ENCODE measurements at regions not wholly inside any gene's neighbourhood (a gene's known extent, or its start where the extent isn't known, plus 50 kb on each side); places are given as distances from the start of the nearest gene placed in this dataset.
"Not testable (repeated sequence)": the region's sequence is repeated elsewhere in the genome, so short reads cannot be mapped to it uniquely, and the experiment has no call there.

GRCh38 chr5:102629827-102630605, 125.1 kb upstream of the PAM start:
- ChIA-PET POLR2A (no interaction called here), CTCF (no interaction called here)
- Histone ChIP-seq H3K4me3 (ENCODE audit: low read depth, low read length) (no peak overlapping the region), H3K36me3 (ENCODE audit: control insufficient read depth, insufficient read depth, low read length) (no peaks in the 10 kb centered on the region), H3K4me1 (no peaks in the 10 kb centered on the region), H3K27me3 (replicated peaks; ENCODE audit: control insufficient read depth, insufficient read depth, low read length) (no peaks in the 10 kb centered on the region), H3K9me3 (peaks cover 5% of the 10 kb centered on the region; the same call in 1 of the 2 replicates)
- DNase-seq: no peak
- H3K4me1 Mint-ChIP-seq (ENCODE audit: low read depth, unreplicated experiment): no peaks in the 10 kb centered on the region
- no peak overlapping the region for H3K27ac Mint-ChIP-seq (ENCODE audit: unreplicated experiment)
- H3K36me3 Mint-ChIP-seq (ENCODE audit: insufficient read depth, unreplicated experiment): no peaks in the 10 kb centered on the region
- intact Hi-C loops (cut with micrococcal nuclease; ENCODE audit: unreplicated experiment): no loop called here
- H3K27me3 Mint-ChIP-seq (ENCODE audit: insufficient read depth, unreplicated experiment): no peaks in the 10 kb centered on the region
- TF ChIP-seq, protein P1, sequence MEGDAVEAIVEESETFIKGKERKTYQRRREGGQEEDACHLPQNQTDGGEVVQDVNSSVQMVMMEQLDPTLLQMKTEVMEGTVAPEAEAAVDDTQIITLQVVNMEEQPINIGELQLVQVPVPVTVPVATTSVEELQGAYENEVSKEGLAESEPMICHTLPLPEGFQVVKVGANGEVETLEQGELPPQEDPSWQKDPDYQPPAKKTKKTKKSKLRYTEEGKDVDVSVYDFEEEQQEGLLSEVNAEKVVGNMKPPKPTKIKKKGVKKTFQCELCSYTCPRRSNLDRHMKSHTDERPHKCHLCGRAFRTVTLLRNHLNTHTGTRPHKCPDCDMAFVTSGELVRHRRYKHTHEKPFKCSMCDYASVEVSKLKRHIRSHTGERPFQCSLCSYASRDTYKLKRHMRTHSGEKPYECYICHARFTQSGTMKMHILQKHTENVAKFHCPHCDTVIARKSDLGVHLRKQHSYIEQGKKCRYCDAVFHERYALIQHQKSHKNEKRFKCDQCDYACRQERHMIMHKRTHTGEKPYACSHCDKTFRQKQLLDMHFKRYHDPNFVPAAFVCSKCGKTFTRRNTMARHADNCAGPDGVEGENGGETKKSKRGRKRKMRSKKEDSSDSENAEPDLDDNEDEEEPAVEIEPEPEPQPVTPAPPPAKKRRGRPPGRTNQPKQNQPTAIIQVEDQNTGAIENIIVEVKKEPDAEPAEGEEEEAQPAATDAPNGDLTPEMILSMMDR (IDR thresholded peaks at IDR 0.05; ENCODE audit: insufficient read depth in 1 of 2, low read depth in 1 of 2, low read length in 1 of 2, severe bottlenecking in 1 of 2, unreplicated experiment in 1 of 2): no peak
- H3K4me3 Mint-ChIP-seq (ENCODE audit: unreplicated experiment): no peak overlapping the region
- peaks cover 18% of the 10 kb centered on the region for H3K9me3 Mint-ChIP-seq (ENCODE audit: unreplicated experiment)
- BruUV-seq (replicated peaks): no TSS peak

GRCh38 chr5:102635399-102635798, 119.7 kb upstream of the PAM start:
- peaks cover 18% of the 10 kb centered on the region for H3K9me3 Mint-ChIP-seq (ENCODE audit: unreplicated experiment)
- H3K4me1 Mint-ChIP-seq (ENCODE audit: low read depth, unreplicated experiment); BruUV-seq (replicated peaks); H3K9me3 ChIP-seq; H3K27me3 ChIP-seq (replicated peaks; ENCODE audit: control insufficient read depth, insufficient read depth, low read length); H3K36me3 ChIP-seq (ENCODE audit: control insufficient read depth, insufficient read depth, low read length); intact Hi-C loops (cut with micrococcal nuclease; ENCODE audit: unreplicated experiment); DNase-seq; H3K4me1 ChIP-seq; H3K4me3 Mint-ChIP-seq (ENCODE audit: unreplicated experiment); H3K36me3 Mint-ChIP-seq (ENCODE audit: insufficient read depth, unreplicated experiment); H3K27ac Mint-ChIP-seq (ENCODE audit: unreplicated experiment); CTCF ChIA-PET; H3K27me3 Mint-ChIP-seq (ENCODE audit: insufficient read depth, unreplicated experiment); POLR2A ChIA-PET; H3K4me3 ChIP-seq (ENCODE audit: low read depth, low read length): not testable (repeated sequence)

DNA sequence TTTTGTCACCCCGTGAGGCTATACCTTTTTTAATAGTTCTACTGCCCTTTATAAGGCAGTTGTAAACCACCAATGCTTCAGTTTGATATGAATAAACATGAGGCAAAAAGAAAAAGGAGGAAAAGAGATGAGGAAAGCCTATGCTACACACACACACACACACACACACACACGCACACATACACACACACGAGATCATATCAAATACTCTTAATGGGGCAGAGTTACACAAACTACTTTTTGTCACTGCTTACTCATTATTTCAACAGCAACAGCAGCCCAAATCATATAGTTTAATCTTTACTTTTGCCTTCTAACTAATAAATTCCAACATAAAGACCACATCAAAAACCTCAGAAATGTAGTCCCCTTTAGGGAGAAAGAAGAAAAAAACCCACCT, 116.8 kb upstream of the PAM start:
- Mint-ChIP-seq H3K4me1 (ENCODE audit: low read depth, unreplicated experiment) (no peaks in the 10 kb centered on the region), H3K27me3 (ENCODE audit: insufficient read depth, unreplicated experiment) (no peaks in the 10 kb centered on the region), H3K9me3 (ENCODE audit: unreplicated experiment) (peaks cover 14% of the 10 kb centered on the region), H3K36me3 (ENCODE audit: insufficient read depth, unreplicated experiment) (no peaks in the 10 kb centered on the region), H3K27ac (ENCODE audit: unreplicated experiment) (no peak overlapping the region), H3K4me3 (ENCODE audit: unreplicated experiment) (no peak overlapping the region)
- intact Hi-C loops (cut with micrococcal nuclease; ENCODE audit: unreplicated experiment): no loop called here
- Histone ChIP-seq H3K4me3 (ENCODE audit: low read depth, low read length) (no peak overlapping the region), H3K36me3 (ENCODE audit: control insufficient read depth, insufficient read depth, low read length) (no peaks in the 10 kb centered on the region), H3K9me3 (peaks cover 5% of the 10 kb centered on the region; the same call in 1 of the 2 replicates), H3K27me3 (replicated peaks; ENCODE audit: control insufficient read depth, insufficient read depth, low read length) (no peaks in the 10 kb centered on the region), H3K4me1 (no peaks in the 10 kb centered on the region)
- TF ChIP-seq, protein P1 (IDR thresholded peaks at IDR 0.05; ENCODE audit: insufficient read depth in 1 of 2, low read depth in 1 of 2, low read length in 1 of 2, severe bottlenecking in 1 of 2, unreplicated experiment in 1 of 2): no peak
- ChIA-PET CTCF (no interaction called here), POLR2A (no interaction called here)
- no peak for DNase-seq
- no TSS peak for BruUV-seq (replicated peaks)
